Fibroblast of the aortic adventitia (primary cell): ENCODE measurements at regions not wholly inside any gene's neighbourhood (a gene's known extent, or its start where the extent isn't known, plus 50 kb on each side); places are given as distances from the start of the nearest gene placed in this dataset.
A peak's percentile ranks its signal among the peaks of the same experiment; 100 is the strongest.

ENCODE experiments used
- DNase-seq: peaks from one replicate; pipeline ENCODE4 v3.0.0-alpha.2; 2010; ENCODE audit warnings: low read depth
- H3K4me3 ChIP-seq: 2 replicates; pipeline ENCODE4 v1.5.1; 2011; ENCODE audit warnings: low read depth, mild to moderate bottlenecking, control low read depth, low read length, moderate library complexity
- CTCF ChIP-seq: IDR thresholded peaks from 2 replicates; pipeline ENCODE4 v1.5.1; 2011; ENCODE audit warnings: mild to moderate bottlenecking, low read length, control low read depth, inconsistent platforms; ENCODE audit not compliant: insufficient read depth

DNA sequence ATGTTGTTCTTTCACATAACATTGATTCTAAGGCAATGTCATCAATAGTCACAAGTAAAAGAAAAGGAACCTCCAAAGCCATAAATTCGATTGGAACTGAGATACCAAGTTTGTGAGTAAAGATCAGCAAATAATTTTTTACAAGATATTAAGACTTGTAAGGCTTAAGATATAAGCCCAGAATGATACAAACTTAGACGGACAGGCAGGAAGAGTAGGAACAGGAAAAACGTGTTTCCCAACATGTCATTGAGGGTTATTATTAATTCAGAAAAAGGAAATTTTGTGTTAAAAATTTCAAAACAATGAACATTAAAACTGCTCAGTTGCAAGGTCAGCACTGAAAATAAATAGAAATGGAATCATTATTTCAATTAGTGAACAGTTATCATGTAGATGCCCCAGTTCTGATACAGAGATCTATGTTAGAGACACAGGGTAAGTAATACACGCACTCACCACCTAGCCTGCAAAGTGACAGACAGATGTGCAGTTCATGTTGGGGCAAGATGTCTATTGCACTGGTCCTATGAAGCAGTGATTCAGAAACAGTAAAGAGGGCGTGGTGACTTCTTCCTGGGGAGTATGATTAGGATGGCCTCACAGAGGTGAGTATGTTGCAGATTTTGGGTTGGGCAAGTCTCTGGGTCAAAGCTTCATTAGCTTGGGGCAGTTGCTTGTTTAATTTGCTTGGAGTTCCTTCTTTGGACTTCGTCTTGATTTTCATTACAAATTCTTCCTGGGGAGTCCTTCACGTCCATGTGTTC lies 284.4 kb downstream of the SETD4 start:
- TF ChIP-seq CTCF: no peak
- DNase-seq: no peak
- no peak overlapping the region for H3K4me3 ChIP-seq

DNA sequence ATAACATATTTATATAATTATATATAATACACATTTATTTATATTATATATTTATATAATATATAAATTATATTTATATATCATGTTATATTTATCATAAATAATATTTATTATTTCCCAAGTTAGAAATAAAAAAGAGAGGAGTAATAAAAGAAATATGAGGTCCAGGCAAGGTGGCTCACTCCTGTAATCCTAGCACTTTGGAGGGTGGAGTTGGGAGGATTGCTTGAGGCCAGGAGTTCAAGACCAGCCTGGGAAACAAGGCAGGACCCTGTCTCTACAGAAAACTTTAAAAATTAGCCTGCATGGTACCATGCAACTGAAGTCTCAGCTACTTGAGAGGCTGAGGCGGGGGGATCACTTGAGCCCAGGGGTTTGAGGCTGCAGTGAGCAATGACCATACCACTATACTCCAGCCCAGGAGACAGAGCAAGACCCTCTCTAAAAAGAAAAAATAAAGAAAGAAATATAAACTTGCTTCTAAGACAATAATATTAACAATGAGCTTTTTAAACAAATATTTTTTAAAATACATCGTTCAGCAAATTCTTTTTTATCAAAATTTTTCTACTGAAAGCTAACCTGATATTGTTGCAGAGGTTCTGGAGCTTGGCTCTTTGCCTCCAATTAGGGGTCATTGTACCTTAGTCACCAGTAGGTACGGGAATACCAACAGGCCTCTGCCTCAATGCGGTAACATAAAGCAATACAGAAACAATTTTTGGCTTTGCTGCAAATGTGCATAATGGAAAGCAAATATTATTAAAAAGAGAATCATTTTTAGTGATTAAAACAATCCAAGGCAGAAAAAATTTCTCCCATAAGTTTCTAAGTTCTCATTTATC lies 290.0 kb downstream of the SETD4 start:
- H3K4me3 ChIP-seq: no peak overlapping the region
- TF ChIP-seq CTCF: no peak
- no peak for DNase-seq

GRCh38 chr21:35768187-35768586 lies 292.1 kb downstream of the SETD4 start:
- no peak for TF ChIP-seq CTCF
- H3K4me3 ChIP-seq: no peak overlapping the region
- peak; percentile 71 for DNase-seq

- no peak for DNase-seq
- TF ChIP-seq CTCF: no peak
Observed at GRCh38 chr21:35764586-35764985, 295.7 kb downstream of the SETD4 start.

GRCh38 chr21:35764077-35764476 lies 296.2 kb downstream of the SETD4 start:
- no peak for TF ChIP-seq CTCF
- no peak for DNase-seq
- no peak overlapping the region for H3K4me3 ChIP-seq

More at GRCh38 chr21:35764586-35764985, 295.7 kb downstream of the SETD4 start:
- no peak overlapping the region for H3K4me3 ChIP-seq

DNA sequence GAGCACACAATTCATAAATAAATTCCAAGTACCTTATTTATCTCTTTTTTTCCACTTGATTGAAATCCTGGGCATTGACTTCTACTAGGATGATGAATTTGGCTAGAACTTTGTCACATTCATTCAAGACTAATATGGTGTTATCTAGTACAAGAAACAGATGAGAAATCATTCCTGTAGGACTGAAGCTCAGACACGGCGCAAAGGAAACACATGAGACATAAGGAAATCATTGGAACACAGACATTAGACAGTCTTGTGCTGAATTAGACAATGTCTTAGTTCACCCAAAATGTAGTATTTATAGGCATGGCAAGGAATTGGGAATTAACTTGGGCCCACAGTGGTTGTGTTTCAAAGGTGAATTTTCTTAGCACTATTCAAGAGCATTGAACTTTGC lies 305.7 kb downstream of the SETD4 start:
- no peak overlapping the region for H3K4me3 ChIP-seq
- TF ChIP-seq CTCF: no peak
- DNase-seq: no peak
